ENCODE measurements at regions not wholly inside any gene's neighbourhood (a gene's known extent, or its start where the extent isn't known, plus 50 kb on each side); places are given as distances from the start of the nearest gene placed in this dataset.

DNA sequence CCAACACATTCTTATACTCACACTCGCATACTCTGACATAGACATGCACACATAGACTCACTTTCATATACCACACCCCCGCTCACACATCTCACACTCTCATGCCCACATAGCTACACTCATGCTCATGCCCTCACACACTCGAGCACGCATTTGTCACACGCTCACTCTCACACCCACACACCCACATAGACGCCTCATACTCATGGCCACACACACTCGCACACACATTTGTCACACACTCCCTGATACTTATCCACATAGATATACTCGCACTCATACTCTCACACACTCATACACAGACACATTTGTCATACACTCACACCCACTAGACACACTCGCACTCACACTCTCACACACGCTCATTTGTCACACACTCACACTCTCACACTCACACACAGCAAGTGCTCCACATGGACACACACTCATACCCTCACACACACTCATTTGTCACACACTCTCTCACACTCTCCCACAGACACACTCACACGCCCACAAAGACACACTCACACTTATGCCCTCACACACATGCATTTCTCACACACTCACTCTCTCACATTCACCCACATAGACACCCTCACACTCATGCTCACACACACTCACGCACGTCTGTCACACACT lies 50.9 kb downstream of the TNP1 start:
- no peak for DNase-seq (ENCODE audit: low read depth)
- H3K4me3 ChIP-seq (ENCODE audit: low read depth, low read length): no peak overlapping the region
- TF ChIP-seq, protein P1, sequence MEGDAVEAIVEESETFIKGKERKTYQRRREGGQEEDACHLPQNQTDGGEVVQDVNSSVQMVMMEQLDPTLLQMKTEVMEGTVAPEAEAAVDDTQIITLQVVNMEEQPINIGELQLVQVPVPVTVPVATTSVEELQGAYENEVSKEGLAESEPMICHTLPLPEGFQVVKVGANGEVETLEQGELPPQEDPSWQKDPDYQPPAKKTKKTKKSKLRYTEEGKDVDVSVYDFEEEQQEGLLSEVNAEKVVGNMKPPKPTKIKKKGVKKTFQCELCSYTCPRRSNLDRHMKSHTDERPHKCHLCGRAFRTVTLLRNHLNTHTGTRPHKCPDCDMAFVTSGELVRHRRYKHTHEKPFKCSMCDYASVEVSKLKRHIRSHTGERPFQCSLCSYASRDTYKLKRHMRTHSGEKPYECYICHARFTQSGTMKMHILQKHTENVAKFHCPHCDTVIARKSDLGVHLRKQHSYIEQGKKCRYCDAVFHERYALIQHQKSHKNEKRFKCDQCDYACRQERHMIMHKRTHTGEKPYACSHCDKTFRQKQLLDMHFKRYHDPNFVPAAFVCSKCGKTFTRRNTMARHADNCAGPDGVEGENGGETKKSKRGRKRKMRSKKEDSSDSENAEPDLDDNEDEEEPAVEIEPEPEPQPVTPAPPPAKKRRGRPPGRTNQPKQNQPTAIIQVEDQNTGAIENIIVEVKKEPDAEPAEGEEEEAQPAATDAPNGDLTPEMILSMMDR (IDR thresholded peaks at IDR 0.05; ENCODE audit: control insufficient read depth, extremely low read depth, insufficient read depth): no peak

DNA sequence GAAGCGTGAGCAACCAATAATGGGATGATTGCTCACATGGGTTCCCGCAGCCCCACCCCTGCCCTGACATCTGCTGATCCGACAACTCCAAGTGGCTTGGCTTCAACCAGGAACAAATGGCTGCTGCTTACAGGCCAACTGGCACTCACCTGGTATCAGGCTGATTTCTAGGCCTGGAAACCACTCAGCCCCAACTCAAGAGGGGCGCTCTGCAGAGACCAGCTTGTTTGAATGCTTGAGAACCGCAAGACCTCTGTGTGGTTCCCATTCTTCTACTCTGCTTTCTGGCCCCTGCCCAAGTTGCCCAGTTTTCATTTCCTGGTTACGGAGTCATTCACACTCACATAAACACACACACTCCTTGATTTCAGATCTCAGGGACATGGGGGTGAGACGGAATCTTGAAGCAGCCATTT lies 52.0 kb downstream of the TNP1 start:
- TF ChIP-seq, protein P1 (IDR thresholded peaks at IDR 0.05; ENCODE audit: control insufficient read depth, extremely low read depth, insufficient read depth): no peak
- DNase-seq (ENCODE audit: low read depth): no peak
- H3K4me3 ChIP-seq (ENCODE audit: low read depth, low read length): no peak overlapping the region

DNA sequence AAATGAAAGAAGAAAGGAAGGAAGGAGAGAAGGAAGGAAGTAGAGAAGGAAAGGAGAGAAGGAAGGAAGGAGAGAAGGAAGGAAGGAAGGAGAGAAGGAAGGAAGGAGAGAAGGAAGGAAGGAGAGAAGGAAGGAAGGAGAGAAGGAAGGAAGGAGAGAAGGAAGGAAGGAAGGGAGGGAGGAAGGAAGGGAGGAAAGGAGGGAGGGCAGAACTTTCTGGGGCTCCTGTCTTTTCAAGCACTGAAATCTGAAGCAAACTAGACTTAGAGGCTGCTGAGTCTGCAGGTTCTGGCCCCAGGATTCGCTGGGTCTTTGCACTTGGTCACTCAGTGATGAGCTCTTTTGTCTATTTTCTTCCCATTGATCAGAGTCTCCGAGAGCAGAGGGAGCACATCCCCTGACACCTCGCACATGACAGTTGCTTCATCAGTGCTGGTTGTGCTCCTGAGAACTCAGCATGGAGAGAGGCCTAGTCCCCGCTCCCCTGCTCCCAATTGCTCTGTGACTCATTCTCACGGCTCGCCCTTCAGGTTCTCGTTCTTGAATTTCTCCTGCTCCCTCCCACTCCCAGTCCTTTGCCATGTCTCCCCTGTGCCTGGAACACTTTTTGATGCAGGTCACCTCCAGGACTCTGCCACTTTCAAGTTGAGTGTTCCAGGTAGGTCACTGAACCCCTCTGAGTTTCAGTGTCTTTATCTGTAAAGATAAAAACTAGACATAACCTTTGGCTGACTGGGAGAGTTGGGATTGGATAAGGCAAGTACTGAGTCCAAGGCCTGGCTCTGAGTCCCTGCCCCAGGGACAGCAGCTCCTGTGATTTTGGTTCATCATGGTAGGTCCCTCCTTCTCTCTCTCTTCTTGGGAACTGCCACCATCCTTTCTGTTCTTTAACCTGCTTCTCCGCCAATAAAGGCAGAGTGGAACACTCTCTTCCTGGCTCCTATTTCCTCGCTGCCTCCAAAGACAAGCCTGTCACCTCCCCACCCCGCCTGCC lies 55.2 kb downstream of the TNP1 start:
- DNase-seq (ENCODE audit: low read depth): no peak
- TF ChIP-seq, protein P1 (IDR thresholded peaks at IDR 0.05; ENCODE audit: control insufficient read depth, extremely low read depth, insufficient read depth): no peak
- no peak overlapping the region for H3K4me3 ChIP-seq (ENCODE audit: low read depth, low read length)

DNA sequence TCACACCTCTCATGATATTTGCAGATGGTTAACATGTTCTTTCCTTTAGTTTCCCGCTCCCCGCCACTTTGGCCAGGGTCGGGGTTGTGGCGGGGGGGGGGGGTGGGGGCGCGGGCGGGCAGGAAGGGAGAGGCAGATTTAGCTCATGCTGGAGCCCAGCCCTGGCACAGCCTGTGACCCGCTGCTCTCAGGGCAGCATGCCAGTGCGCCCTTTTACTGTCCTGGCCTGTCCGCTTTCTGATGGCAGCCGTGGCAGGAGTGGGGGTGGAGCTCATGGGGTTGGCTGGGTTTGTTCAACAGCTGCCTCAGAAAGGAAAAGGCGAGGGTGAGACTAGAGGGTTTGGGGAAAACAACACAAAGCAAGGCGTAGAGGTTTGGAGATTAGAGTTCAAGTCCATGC lies 56.1 kb downstream of the TNP1 start:
- peak; percentile 2 for DNase-seq (ENCODE audit: low read depth)
- no peak overlapping the region for H3K4me3 ChIP-seq (ENCODE audit: low read depth, low read length)
- TF ChIP-seq, protein P1 (IDR thresholded peaks at IDR 0.05; ENCODE audit: control insufficient read depth, extremely low read depth, insufficient read depth): no peak

DNA sequence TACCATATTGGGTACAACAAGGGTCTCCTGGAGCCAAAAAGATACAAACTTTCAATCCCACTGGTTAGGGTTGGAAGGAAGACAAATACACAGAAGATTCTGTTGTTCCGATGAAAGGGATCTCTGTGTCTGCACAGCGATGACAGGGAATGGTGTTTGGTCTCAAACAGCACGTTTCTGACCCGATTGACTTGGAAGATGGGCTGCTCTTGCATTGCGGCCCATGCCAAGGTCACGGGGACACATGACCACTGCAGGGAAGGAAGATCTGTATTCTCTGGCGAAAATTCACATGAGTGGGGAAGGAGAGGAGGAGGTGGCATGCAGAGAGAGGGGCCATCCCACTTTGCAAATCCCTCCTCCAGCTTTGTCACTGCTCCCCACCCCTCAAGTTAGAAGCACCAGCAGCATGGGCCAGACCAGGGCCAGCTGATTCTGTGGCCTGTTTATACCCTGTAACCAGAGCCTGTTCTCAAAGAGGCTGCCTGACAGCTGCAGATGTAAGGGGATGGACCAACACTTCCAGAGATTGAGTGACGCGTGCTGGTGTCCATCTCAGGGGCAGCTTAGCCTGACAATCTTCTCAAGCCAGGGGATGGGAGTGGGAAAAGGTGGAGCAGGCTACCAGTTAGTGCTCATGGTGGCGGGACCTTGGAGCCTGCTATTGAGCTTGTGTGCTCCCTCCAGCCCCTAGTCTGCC lies 57.2 kb downstream of the TNP1 start:
- no peak for DNase-seq (ENCODE audit: low read depth)
- H3K4me3 ChIP-seq (ENCODE audit: low read depth, low read length): no peak overlapping the region
- TF ChIP-seq, protein P1 (IDR thresholded peaks at IDR 0.05; ENCODE audit: control insufficient read depth, extremely low read depth, insufficient read depth): no peak

DNA sequence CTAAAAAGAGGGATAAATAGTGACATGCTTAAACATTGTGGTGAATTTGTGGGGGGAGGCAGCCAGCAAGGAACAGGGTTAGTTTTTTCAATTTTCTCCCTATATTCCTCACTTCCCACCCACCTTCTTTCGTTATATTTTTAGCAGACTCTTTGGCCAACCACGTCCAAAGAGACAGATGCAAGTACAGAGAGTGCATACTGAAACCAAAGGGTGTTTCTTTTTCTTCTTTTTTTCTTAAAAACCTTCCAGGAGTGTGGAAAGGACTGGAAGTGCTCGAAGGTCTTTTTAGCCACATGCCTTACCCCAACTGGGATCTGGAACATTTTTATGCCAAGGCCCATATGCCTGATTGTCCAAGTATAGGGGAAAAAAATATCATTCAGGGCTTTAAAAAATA lies 59.0 kb downstream of the TNP1 start:
- DNase-seq (ENCODE audit: low read depth): no peak
- TF ChIP-seq, protein P1 (IDR thresholded peaks at IDR 0.05; ENCODE audit: control insufficient read depth, extremely low read depth, insufficient read depth): no peak
- H3K4me3 ChIP-seq (ENCODE audit: low read depth, low read length): no peak overlapping the region

All from LNCaP clone FGC (cell line).